H1 (cell line): ENCODE measurements at regions not wholly inside any gene's neighbourhood (a gene's known extent, or its start where the extent isn't known, plus 50 kb on each side); places are given as distances from the start of the nearest gene placed in this dataset.

Experiments used
- CHD2 ChIP-seq: IDR thresholded peaks from 2 replicates; pipeline ENCODE4 v1.6.1; 2012; ENCODE audit warnings: low read length, improper control_type of control experiment
- CTCF ChIP-seq, 3 experiments: IDR thresholded peaks; 1 replicate in 2 of 3; 2 replicates in 1 of 3; pipeline versions ENCODE4 v1.5.1 to v1.6.1; 2011; ENCODE audit warnings: low read length in 3 of 3, mild to moderate bottlenecking in 3 of 3, inconsistent platforms in 2 of 3, low read depth in 1 of 3, moderate library complexity in 1 of 3; ENCODE audit not compliant: insufficient read depth in 1 of 3; ENCODE audit errors: control extremely low read depth in 1 of 3
- EZH2 ChIP-seq: fragments of 200-600 bp; sonication (generic); IDR thresholded peaks from 2 replicates; pipeline ENCODE4 v1.7.1; 2012; ENCODE audit warnings: low read depth, mild to moderate bottlenecking, moderate library complexity, low read length, inconsistent platforms; ENCODE audit not compliant: severe bottlenecking
- JUND ChIP-seq: IDR thresholded peaks from 2 replicates; pipeline ENCODE4 v1.6.1; 2011; ENCODE audit warnings: mild to moderate bottlenecking, improper control_type of control experiment, low read length
- SP1 ChIP-seq: IDR thresholded peaks from 2 replicates; pipeline ENCODE4 v1.6.1; 2011; ENCODE audit warnings: low read depth, low read length

- TF ChIP-seq EZH2 (no peak), CTCF (IDR thresholded peaks at IDR 0.05; ENCODE audit: control extremely low read depth in 1 of 3, insufficient read depth in 1 of 3, low read depth in 1 of 3, low read length in 3 of 3) (no peak), JUND (no peak), SP1 (no peak), CHD2 (no peak)
Measured at GRCh38 chrX:134074151-134074550, 88.8 kb upstream of the GPC3 start.
